SH-SY5Y (cell line): ENCODE measurements at regions not wholly inside any gene's neighbourhood (a gene's known extent, or its start where the extent isn't known, plus 50 kb on each side); places are given as distances from the start of the nearest gene placed in this dataset.

ENCODE experiments used
- GATA2 ChIP-seq: IDR thresholded peaks from 2 replicates; pipeline ENCODE4 v1.6.1; 2011; ENCODE audit warnings: mild to moderate bottlenecking, low read depth, low read length
- GATA3 ChIP-seq: IDR thresholded peaks from 2 replicates; pipeline ENCODE4 v1.6.1; 2011; ENCODE audit warnings: low read depth, mild to moderate bottlenecking, low read length, moderate library complexity

GRCh38 chr9:85414390-85414789, 327.4 kb downstream of the AGTPBP1 start:
- TF ChIP-seq GATA2 (no peak), GATA3 (no peak)
